H54 (cell line): ENCODE measurements at regions not wholly inside any gene's neighbourhood (a gene's known extent, or its start where the extent isn't known, plus 50 kb on each side); places are given as distances from the start of the nearest gene placed in this dataset.
"Not testable (repeated sequence)": the region's sequence is repeated elsewhere in the genome, so short reads cannot be mapped to it uniquely, and the experiment has no call there.

Experiments used
- DNase-seq: peaks from one replicate; pipeline ENCODE4 v3.0.0; 2011; ENCODE audit warnings: low spot score, mixed read lengths; ENCODE audit not compliant: insufficient read length
- FAIRE-seq: peaks from 3 replicates; lab custom pipeline; 2011; peaks lifted over from hg19 to GRCh38; lab: Jason Lieb, UNC
- POLR2A ChIP-seq: IDR thresholded peaks from 2 replicates; pipeline ENCODE4 v1.6.1; 2011; ENCODE audit warnings: low read depth, mild to moderate bottlenecking, low read length

DNA sequence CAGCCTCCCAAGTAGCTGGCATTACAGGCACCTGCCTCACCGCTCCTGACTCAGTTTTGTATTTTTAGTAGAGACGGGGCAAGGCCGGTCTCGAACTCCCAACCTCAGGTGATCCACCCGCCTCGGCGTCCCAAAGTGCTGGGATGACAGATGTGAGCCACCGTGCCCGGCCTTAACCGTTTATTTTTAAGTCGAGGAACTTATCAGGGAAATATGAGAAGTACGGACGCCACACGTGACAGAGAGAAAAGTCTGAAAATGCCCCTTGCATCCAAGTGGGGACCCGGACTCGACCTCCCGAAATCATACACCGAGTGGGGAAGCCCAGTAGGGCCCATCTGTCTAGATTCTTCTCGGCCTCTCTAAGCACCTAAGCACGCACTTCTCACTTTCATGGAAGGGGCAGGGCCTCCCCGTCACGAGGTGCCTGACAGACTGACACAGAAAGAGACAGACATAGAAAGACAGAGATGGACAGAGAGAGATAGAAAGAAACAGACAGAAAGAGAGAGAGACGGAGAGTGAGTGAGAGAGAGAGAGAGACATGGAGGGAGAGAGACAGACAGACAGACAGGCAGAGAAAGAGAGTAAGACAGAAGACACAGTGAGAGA lies 756.5 kb upstream of the DEFB115 start:
- FAIRE-seq, result no peak
- DNase-seq, result no peak
- TF ChIP-seq POLR2A, result no peak

GRCh38 chr20:30502670-30503069 lies 754.8 kb upstream of the DEFB115 start:
- DNase-seq (no peak), FAIRE-seq (no peak)
- TF ChIP-seq POLR2A, result no peak

- not testable (repeated sequence) for FAIRE-seq, DNase-seq
Measured at GRCh38 chr20:30503204-30503603, 754.3 kb upstream of the DEFB115 start.

DNA sequence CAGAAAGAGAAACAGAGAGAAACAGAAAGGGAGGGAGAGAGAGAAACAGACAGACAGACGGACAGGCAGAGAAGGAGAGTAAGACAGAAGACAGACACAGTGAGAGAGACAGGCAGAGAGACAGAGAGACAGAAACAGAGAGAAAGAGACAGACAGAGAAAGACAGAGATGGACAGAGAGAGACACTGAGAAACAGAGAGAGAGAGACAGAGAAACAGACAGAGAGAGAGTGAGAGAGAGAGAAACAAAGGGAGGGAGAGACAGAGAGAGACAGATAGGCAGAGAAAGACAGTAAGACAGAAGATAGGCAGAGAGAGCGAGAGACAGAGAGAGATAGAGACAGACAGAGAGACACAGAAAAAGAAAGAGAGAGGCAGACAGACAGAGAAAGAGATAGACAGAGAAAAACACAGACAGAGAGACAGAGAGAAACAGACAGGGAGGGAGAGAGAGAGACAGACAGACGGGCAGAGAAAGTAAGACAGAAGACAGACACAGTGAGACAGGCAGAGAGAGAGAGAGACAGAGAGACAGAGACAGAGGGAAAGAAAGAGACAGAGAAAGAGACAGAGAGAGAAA lies 753.4 kb upstream of the DEFB115 start:
- TF ChIP-seq POLR2A, result no peak
- FAIRE-seq, result no peak
- DNase-seq, result no peak

DNA sequence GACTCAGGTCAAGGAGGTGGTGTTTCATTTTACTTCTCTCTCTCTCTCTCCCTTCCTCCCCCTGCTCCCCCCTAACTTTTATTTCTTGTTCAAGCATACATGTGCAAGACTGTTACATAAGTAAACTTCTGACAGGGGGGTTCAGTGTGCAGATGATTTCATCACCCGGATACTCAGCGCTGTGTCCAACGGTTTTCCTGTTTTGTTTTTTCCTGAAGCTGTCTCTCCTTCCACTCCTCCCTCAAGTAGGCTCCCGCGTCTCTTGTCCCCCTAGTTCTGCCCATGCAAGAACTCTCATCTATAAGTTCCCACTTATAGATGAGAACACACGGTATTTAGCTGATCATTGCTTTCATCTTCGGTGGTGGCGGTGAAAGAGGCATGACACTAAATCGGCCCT lies 751.9 kb upstream of the DEFB115 start:
- no peak for TF ChIP-seq POLR2A
- DNase-seq, result no peak
- FAIRE-seq, result no peak

- TF ChIP-seq POLR2A, result no peak
- FAIRE-seq, result no peak
- no peak for DNase-seq
Measured at GRCh38 chr20:30506100-30506499, 751.4 kb upstream of the DEFB115 start.

- not testable (repeated sequence) for DNase-seq, FAIRE-seq
Measured at GRCh38 chr20:30508382-30508781, 749.1 kb upstream of the DEFB115 start.

GRCh38 chr20:30511322-30512030 lies 746.0 kb upstream of the DEFB115 start:
- FAIRE-seq, result no peak
- TF ChIP-seq POLR2A, result no peak
- DNase-seq, result no peak

DNA sequence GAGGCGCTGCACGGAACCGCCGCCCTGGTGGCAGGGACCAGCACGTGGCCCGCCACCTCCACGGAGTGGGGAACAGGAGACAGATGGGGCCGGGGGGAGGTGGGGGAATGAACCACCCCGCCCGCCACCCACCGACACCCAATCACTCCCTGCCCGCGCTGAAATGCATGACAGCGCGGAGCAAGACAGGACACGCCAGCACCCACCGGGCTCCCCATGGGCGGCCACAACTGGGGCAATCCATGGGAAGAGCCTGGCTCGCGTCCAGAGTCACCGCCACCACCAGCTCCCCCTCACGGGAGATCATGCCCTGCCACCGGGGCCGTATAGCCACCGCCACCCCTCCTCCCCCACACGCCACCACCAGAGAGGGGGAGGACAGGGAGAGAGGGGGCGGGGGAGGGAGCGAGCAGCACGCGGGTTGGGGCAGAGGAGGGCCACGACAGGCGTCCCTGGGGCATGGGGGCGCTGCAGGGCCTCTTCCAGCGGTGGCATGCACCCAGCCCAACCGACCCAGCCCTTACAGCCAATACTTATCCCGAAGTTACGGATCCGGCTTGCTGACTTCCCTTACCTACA lies 744.3 kb upstream of the DEFB115 start:
- no peak for TF ChIP-seq POLR2A
- no peak for DNase-seq
- FAIRE-seq, result no peak

DNA sequence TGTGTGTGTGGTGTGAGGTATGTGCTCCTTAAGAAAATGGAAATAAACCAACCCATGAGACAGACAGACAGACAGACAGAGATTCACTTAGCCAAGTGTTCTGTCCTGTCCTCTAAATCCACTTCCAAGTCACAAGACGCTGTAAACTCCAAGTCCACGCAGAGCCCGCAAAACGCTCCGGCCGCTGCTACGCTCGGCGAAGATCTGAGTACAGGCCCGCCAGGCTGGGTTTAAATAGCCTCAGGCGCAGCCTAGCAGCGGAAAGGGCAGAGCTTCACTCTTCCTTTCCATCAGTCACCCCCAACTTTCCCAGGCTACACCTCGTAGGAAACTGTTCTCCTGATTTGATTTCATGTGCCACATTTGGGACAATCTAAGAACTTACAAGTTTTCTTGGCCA lies 741.5 kb upstream of the DEFB115 start:
- not testable (repeated sequence) for FAIRE-seq, DNase-seq

GRCh38 chr20:30518906-30519305 lies 738.6 kb upstream of the DEFB115 start:
- FAIRE-seq, DNase-seq: not testable (repeated sequence)

DNA sequence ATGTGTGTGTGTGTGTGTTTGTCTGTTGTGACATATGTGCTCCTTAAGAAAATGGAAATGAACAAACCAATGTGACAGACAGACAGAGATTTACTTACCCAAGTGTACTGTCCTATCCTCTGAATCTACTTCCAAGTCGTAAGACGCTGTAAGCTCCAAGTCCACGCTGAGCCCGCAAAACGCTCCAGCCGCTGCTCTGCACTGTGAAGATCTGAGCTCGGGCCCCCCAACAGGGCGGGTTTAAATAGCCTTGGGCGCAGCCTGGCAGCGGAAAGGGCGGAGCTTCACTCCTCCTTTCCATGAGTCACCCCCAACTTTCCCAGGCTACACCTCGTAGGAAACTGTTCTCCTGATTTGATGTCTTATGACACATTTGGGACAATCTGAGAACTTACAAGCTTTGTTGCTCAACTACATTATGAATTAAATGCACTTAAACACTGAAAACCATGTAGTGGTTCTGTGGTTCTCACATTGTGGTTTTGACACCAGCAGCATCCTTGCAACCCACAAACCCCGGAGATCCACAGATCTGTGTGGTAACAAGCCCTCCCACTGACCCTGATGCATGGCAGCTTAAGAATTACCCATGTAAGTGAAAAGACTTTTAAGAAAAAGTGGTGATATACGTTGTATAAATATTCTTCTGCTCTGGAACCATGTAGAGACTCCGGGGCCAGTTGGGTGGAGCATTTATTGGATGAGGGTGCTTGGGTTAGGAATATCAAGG lies 735.6 kb upstream of the DEFB115 start:
- not testable (repeated sequence) for FAIRE-seq, DNase-seq

GRCh38 chr20:30524155-30524554 lies 733.3 kb upstream of the DEFB115 start:
- not testable (repeated sequence) for FAIRE-seq

DNA sequence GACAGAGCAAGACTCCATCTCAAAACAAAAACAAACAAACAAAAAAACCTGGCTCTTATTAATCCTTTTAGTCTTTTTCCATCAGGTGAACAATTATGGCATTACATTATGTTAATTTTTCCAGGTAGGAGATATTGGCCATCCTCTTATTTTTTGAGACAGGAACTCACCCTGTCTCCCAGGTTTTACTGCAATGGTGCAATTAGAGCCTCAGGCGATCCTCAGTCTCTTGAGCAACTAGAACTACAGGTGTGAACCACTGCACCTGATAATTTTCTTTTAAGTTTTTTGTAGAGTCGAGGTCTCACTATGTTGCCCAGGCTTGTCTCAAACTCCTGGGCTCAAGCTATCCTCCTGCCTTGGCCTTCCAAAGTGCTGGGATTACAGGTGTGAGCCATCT lies 732.7 kb upstream of the DEFB115 start:
- FAIRE-seq, DNase-seq: not testable (repeated sequence)

More at GRCh38 chr20:30524155-30524554, 733.3 kb upstream of the DEFB115 start:
- not testable (repeated sequence) for DNase-seq

DNA sequence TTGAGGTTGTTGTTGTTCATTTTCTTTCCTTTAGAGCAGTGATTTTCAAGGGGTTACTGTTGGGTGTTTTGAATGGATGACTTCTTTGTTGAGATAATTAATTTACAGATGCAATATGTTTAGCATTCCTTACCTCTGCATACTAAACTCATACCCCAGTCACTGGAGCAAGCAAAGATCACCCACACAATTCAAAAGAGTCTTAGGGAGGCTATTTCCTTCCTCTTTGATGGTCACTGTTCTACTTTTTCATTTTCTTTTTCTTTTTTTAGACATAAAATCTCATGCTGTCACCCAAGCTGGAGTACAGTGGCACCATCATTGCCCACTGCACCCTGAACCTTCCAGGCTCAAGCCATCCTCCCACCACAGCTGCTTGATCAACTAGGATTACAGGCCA lies 723.8 kb upstream of the DEFB115 start:
- not testable (repeated sequence) for DNase-seq, FAIRE-seq

DNA sequence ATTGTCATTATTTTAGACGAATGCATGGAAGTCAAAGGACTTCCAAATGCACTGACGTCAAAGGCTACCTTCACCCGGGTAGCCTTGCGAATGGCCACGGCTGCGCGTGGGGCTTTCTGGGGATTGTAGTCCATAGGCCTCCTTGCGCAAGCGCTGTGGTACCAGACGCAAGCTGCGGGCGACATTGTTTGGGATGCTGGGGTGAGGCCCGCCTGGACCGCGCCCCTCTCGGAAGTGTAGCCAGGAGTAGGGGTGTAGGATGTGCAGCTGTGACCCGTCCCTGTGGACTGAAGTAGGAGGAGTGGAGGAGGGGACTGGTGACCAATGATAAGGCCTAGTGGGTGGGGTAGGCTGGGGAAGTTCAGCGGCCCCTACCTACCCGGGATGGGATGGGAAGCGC lies 720.0 kb upstream of the DEFB115 start:
- not testable (repeated sequence) for FAIRE-seq, DNase-seq

- FAIRE-seq, result not testable (repeated sequence)
Measured at GRCh38 chr20:30540330-30541069, 717.0 kb upstream of the DEFB115 start.

DNA sequence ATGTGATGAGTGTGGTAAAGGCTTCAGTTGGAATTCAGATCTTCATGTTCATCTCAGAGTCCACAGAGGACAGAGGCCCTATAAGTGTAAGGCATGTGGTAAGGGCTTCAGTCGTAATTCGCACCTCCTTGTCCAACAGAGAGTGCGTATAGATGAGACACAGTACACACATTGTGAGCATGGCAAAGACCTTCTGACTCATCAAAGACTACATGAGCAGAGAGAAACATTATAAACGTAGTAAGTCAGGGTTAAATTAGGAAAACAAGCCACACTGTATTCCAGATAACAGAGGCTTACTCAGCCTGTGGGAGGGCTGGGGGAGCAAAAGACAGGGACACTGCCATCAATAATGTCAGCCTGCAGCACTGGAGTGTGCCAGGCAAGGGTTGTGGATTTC lies 706.2 kb upstream of the DEFB115 start:
- not testable (repeated sequence) for DNase-seq, FAIRE-seq

More at GRCh38 chr20:30540330-30541069, 717.0 kb upstream of the DEFB115 start:
- not testable (repeated sequence) for DNase-seq
